ENCODE measurements at regions not wholly inside any gene's neighbourhood (a gene's known extent, or its start where the extent isn't known, plus 50 kb on each side); places are given as distances from the start of the nearest gene placed in this dataset.

- Histone ChIP-seq H3K4me3 (no peak overlapping the region), H3K36me3 (ENCODE audit: control insufficient read depth in 2 of 2, insufficient read depth in 2 of 2, low read length in 1 of 2) (no peaks in the 10 kb centered on the region), H3K9ac (ENCODE audit: control insufficient read depth, insufficient read depth, low read length) (no peak overlapping the region), H3K27me3 (replicated peaks in 1 of 2; ENCODE audit: control insufficient read depth in 2 of 2, insufficient read depth in 2 of 2, low read length in 1 of 2) (peaks cover 0 to 3% of the 10 kb centered on the region in 2 experiments; a peak in 1 of 4 replicates), H3K9me3 (replicated peaks; ENCODE audit: control insufficient read depth, insufficient read depth, low read length) (no peaks in the 10 kb centered on the region; the same call in 2 of the 3 replicates), H3K79me2 (ENCODE audit: control insufficient read depth, insufficient read depth, low read length) (no peaks in the 10 kb centered on the region), H3K4me2 (ENCODE audit: control insufficient read depth, insufficient read depth) (no peak overlapping the region), H2AFZ (ENCODE audit: control insufficient read depth, low read depth, low read length) (no peak overlapping the region), H3K27ac (ENCODE audit: control insufficient read depth, insufficient read depth) (no peak overlapping the region), H3K4me1 (ENCODE audit: control insufficient read depth, insufficient read depth, low read length) (no peaks in the 10 kb centered on the region), H4K20me1 (ENCODE audit: control insufficient read depth, insufficient read depth) (no peaks in the 10 kb centered on the region)
- DNase-seq (ENCODE audit: low read depth, low spot score) (no peak), ATAC-seq (no peak), FAIRE-seq (no peak)
- in situ Hi-C loops (cut with MboI) = no loop called here
- POLR2A ChIA-PET = no interaction called here
- WGBS (ENCODE audit: insufficient coverage, insufficient replicate concordance, low lambda C conversion rate, missing lambda C conversion rate) = 63% methylated on average over 6 of the region's 6 CpGs
- TF ChIP-seq HDAC2 (IDR thresholded peaks at IDR 0.05) = no peak
- no TSS peak for BruUV-seq (replicated peaks)
- SMC1A ChIA-PET (ENCODE audit: uncharacterized antibody, unreplicated experiment) = no interaction called here
- CTCF ChIA-PET = no interaction called here
- intact Hi-C loops (cut with micrococcal nuclease; ENCODE audit: unreplicated experiment) = no loop called here
- RAD21 ChIA-PET (ENCODE audit: unreplicated experiment) = no interaction called here
These were observed 102.0 kb upstream of the CTBP2 start for GRCh38 chr10:125262409-125262808.

GRCh38 chr10:125261491-125262186 is 101.3 kb upstream of the CTBP2 start:
- TF ChIP-seq MAX (IDR thresholded peaks at IDR 0.05; ENCODE audit: low read depth, low read length) (no peak), JUNB (IDR thresholded peaks at IDR 0.05) (no peak)
- no peak overlapping the region for H3K27ac ChIP-seq (ENCODE audit: control insufficient read depth, insufficient read depth)
- no peak overlapping the region for H3K9ac ChIP-seq (ENCODE audit: control insufficient read depth, insufficient read depth, low read length)
- no peaks in the 10 kb centered on the region for H3K4me1 ChIP-seq (ENCODE audit: control insufficient read depth, insufficient read depth, low read length)
- ChIA-PET CTCF (no interaction called here), SMC1A (ENCODE audit: uncharacterized antibody, unreplicated experiment) (no interaction called here), POLR2A (no interaction called here), RAD21 (ENCODE audit: unreplicated experiment) (no interaction called here)
- H3K4me2 ChIP-seq (ENCODE audit: control insufficient read depth, insufficient read depth) = no peak overlapping the region
- ATAC-seq = no peak
- H3K9me3 ChIP-seq (replicated peaks; ENCODE audit: control insufficient read depth, insufficient read depth, low read length) = no peaks in the 10 kb centered on the region; the same call in 2 of the 3 replicates
- FAIRE-seq = no peak
- no peaks in the 10 kb centered on the region for H3K79me2 ChIP-seq (ENCODE audit: control insufficient read depth, insufficient read depth, low read length)
- H3K27me3 ChIP-seq (replicated peaks in 1 of 2; ENCODE audit: control insufficient read depth in 2 of 2, insufficient read depth in 2 of 2, low read length in 1 of 2) = peaks cover 0 to 3% of the 10 kb centered on the region in 2 experiments; a peak in 1 of 4 replicates
- in situ Hi-C loops (cut with MboI) (no loop called here), intact Hi-C loops (cut with micrococcal nuclease; ENCODE audit: unreplicated experiment) (no loop called here)
- no TSS peak for BruUV-seq (replicated peaks)
- no peaks in the 10 kb centered on the region for H4K20me1 ChIP-seq (ENCODE audit: control insufficient read depth, insufficient read depth)
- H3K36me3 ChIP-seq (ENCODE audit: control insufficient read depth in 2 of 2, insufficient read depth in 2 of 2, low read length in 1 of 2) = no peaks in the 10 kb centered on the region
- whole genome bisulfite sequencing (ENCODE audit: insufficient coverage, insufficient replicate concordance, low lambda C conversion rate, missing lambda C conversion rate) = 6% methylated on average over 6 of the region's 6 CpGs
- no peak overlapping the region for H3K4me3 ChIP-seq
- no peak overlapping the region for H2AFZ ChIP-seq (ENCODE audit: control insufficient read depth, low read depth, low read length)
- no peak for DNase-seq (ENCODE audit: low read depth, low spot score)
